A673 (cell line): ENCODE measurements at regions not wholly inside any gene's neighbourhood (a gene's known extent, or its start where the extent isn't known, plus 50 kb on each side); places are given as distances from the start of the nearest gene placed in this dataset.

ENCODE experiments used
- BruUV-seq: library from RNA; stranded (reverse); fragments of 400-500 nt; replicated peaks from 2 replicates; lab custom pipeline; 2021; lab: Mats Ljungman, UMichigan
- CTCF ChIA-PET: fragments of 300-600 bp; sonication (Branson Sonifier 250); formaldehyde crosslinking; loops from one replicate; lab custom pipeline; 2022; ENCODE audit warnings: antibody characterized with exemption; lab: Charles Lee
- POLR2A ChIA-PET: fragments of 300-600 bp; sonication (Branson Sonifier 250); formaldehyde crosslinking; loops from one replicate; lab custom pipeline; 2022; ENCODE audit warnings: antibody characterized with exemption; ENCODE audit not compliant: low non-redundant PET; lab: Charles Lee
- DNase-seq: peaks from one replicate; pipeline ENCODE4 v3.0.0-alpha.2; 2015; ENCODE audit warnings: low spot score
- H3K27ac ChIP-seq: fragments of 200-600 bp; sonication (generic); 2 replicates; pipeline ENCODE4 v1.5.1; 2016; ENCODE audit warnings: mixed run types, low read depth, mild to moderate bottlenecking, mixed read lengths, antibody characterized with exemption, low read length; ENCODE audit not compliant: poor library complexity, severe bottlenecking
- H3K27me3 ChIP-seq: fragments of 200-600 bp; sonication (generic); replicated peaks from 2 replicates; pipeline ENCODE4 v1.6.1; 2017; ENCODE audit warnings: mixed run types, low read depth, mild to moderate bottlenecking, mixed read lengths, antibody characterized with exemption, low read length; ENCODE audit not compliant: insufficient read depth, poor library complexity
- H3K36me3 ChIP-seq: fragments of 200-600 bp; sonication (generic); 2 replicates; pipeline ENCODE4 v1.6.1; 2016; ENCODE audit warnings: mixed run types, mild to moderate bottlenecking, mixed read lengths, antibody characterized with exemption, low read length; ENCODE audit not compliant: insufficient read depth, poor library complexity, severe bottlenecking
- H3K4me1 ChIP-seq: fragments of 200-600 bp; sonication (generic); 2 replicates; pipeline ENCODE4 v1.6.1; 2017; ENCODE audit warnings: mixed run types, mild to moderate bottlenecking, mixed read lengths, antibody characterized with exemption, low read length; ENCODE audit not compliant: insufficient read depth, poor library complexity, severe bottlenecking
- H3K4me3 ChIP-seq: fragments of 200-600 bp; sonication (generic); 2 replicates; pipeline ENCODE4 v1.5.1; 2016; ENCODE audit warnings: low read depth, mixed run types, mild to moderate bottlenecking, mixed read lengths, low read length; ENCODE audit not compliant: poor library complexity, severe bottlenecking
- H3K9me3 ChIP-seq: fragments of 200-600 bp; sonication (generic); 2 replicates; pipeline ENCODE4 v1.6.1; 2016; ENCODE audit warnings: mixed run types, low read depth, mild to moderate bottlenecking, mixed read lengths, antibody characterized with exemption, low read length; ENCODE audit not compliant: poor library complexity, severe bottlenecking
- EZH2 ChIP-seq: fragments of 200-600 bp; sonication (generic); IDR thresholded peaks from 2 replicates; pipeline ENCODE4 v1.6.1; 2017; ENCODE audit warnings: borderline replicate concordance, low read depth, mild to moderate bottlenecking, mixed read lengths, antibody characterized with exemption, low read length; ENCODE audit not compliant: poor library complexity, severe bottlenecking
- intact Hi-C: fragments of 100-400 bp; cut with micrococcal nuclease; formaldehyde crosslinking; loops from one replicate; pipeline ENCODE4 v1.10.0; 2022; ENCODE audit not compliant: unreplicated experiment
- TF ChIP-seq, protein P1 (sequence below): fragments of 300-800, 200-600 bp; sonication (generic); conservative IDR thresholded peaks from 2 replicates; pipeline ENCODE4 v1.5.1; 2017; ENCODE audit warnings: low read depth, mild to moderate bottlenecking, antibody characterized with exemption, low read length, moderate library complexity, mixed read lengths

DNA sequence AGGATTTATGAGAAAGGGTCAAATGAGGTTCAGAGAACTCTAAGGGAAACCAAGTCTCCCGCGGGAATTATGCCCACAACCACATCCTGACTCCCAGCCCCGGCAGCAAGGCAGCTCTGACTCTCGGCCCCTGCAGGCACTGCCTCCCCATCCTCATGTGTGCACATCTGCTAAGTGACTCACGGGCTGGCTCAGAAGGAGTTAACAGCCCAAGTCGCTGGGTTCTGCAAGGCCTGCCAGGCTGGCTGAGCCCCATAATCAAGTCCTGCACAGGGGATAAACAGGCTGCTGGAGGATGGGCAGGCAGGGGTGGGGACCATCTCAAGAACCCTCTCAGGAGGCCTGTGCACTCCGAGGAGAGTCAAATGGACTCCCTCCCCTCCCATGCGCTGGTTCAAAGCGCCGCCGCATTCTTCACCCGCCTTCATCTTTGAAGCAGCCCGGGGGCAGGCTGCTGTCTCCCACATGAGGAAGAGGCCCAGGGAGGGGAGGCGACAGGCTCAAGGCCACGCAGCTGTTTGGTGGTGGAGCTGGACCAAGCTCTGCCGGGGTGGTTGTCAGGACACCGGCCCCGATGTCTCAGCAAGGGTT, 344.3 kb downstream of the MATN1 start:
- no peaks in the 10 kb centered on the region for H3K9me3 ChIP-seq
- TF ChIP-seq EZH2 = no peak
- TF ChIP-seq, protein P1, sequence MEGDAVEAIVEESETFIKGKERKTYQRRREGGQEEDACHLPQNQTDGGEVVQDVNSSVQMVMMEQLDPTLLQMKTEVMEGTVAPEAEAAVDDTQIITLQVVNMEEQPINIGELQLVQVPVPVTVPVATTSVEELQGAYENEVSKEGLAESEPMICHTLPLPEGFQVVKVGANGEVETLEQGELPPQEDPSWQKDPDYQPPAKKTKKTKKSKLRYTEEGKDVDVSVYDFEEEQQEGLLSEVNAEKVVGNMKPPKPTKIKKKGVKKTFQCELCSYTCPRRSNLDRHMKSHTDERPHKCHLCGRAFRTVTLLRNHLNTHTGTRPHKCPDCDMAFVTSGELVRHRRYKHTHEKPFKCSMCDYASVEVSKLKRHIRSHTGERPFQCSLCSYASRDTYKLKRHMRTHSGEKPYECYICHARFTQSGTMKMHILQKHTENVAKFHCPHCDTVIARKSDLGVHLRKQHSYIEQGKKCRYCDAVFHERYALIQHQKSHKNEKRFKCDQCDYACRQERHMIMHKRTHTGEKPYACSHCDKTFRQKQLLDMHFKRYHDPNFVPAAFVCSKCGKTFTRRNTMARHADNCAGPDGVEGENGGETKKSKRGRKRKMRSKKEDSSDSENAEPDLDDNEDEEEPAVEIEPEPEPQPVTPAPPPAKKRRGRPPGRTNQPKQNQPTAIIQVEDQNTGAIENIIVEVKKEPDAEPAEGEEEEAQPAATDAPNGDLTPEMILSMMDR = no peak
- no peak overlapping the region for H3K4me3 ChIP-seq
- peak overlapping the region; percentile 73 for H3K27ac ChIP-seq
- H3K4me1 ChIP-seq = peaks cover 61% of the 10 kb centered on the region
- ChIA-PET CTCF (interaction anchor here (1.0 to 1.8 kb wide), 2 partner anchors 10 to 294 kb away, joined by 6 to 12 read pairs; no protein-coding TSS in a partner anchor), POLR2A (no interaction called here)
- no TSS peak for BruUV-seq
- DNase-seq = peak; percentile 89
- H3K27me3 ChIP-seq = no peaks in the 10 kb centered on the region
- intact Hi-C loops = loop anchor here (5.0 kb wide), 2 partner anchors 122 to 587 kb away; no protein-coding TSS in a partner anchor
- no peaks in the 10 kb centered on the region for H3K36me3 ChIP-seq

GRCh38 chr1:30378003-30378596, 345.3 kb downstream of the MATN1 start:
- Histone ChIP-seq H3K27ac (peak overlapping the region; percentile 65), H3K27me3 (no peaks in the 10 kb centered on the region), H3K4me3 (no peak overlapping the region), H3K36me3 (no peaks in the 10 kb centered on the region), H3K4me1 (peaks cover 61% of the 10 kb centered on the region), H3K9me3 (no peaks in the 10 kb centered on the region)
- no TSS peak for BruUV-seq
- intact Hi-C loops = loop anchor here (5.0 kb wide), 2 partner anchors 121 to 586 kb away; no protein-coding TSS in a partner anchor
- TF ChIP-seq, protein P1 = no peak
- no peak for TF ChIP-seq EZH2
- ChIA-PET CTCF (no interaction called here), POLR2A (no interaction called here)
- no peak for DNase-seq

- ChIA-PET POLR2A (no interaction called here), CTCF (no interaction called here)
These were observed 346.0 kb downstream of the MATN1 start for GRCh38 chr1:30377230-30378002.

More at GRCh38 chr1:30377230-30378002, 346.0 kb downstream of the MATN1 start:
- no peaks in the 10 kb centered on the region for H3K27me3 ChIP-seq
- DNase-seq = no peak
- H3K9me3 ChIP-seq = no peaks in the 10 kb centered on the region
- peak overlapping the region; percentile 65 for H3K27ac ChIP-seq
- intact Hi-C loops = loop anchor here (5.0 kb wide), 2 partner anchors 120 to 585 kb away; no protein-coding TSS in a partner anchor
- peaks cover 61% of the 10 kb centered on the region for H3K4me1 ChIP-seq
- TF ChIP-seq, protein P1 = no peak
- no peak for TF ChIP-seq EZH2
- no TSS peak for BruUV-seq
- H3K36me3 ChIP-seq = no peaks in the 10 kb centered on the region
- H3K4me3 ChIP-seq = no peak overlapping the region
